H9 (cell line): ENCODE measurements at regions not wholly inside any gene's neighbourhood (a gene's known extent, or its start where the extent isn't known, plus 50 kb on each side); places are given as distances from the start of the nearest gene placed in this dataset.

Experiments
- DNase-seq: peaks from one replicate; pipeline ENCODE4 v3.0.0-alpha.2; 2017
- H2AFZ ChIP-seq: one replicate; pipeline ENCODE4 v1.6.1; 2013; ENCODE audit warnings: mild to moderate bottlenecking, low read length, control low read depth, moderate library complexity
- H2AK5ac ChIP-seq: 2 replicates; pipeline ENCODE4 v1.6.1; 2013; ENCODE audit warnings: low read length, control low read depth, mixed read lengths; ENCODE audit not compliant: insufficient read length
- H2BK120ac ChIP-seq: one replicate; pipeline ENCODE4 v1.6.1; 2013; ENCODE audit warnings: low read depth, mild to moderate bottlenecking, low read length, control low read depth, inconsistent platforms; ENCODE audit not compliant: poor library complexity, severe bottlenecking
- H2BK12ac ChIP-seq: 2 replicates; pipeline ENCODE4 v1.6.1; 2013; ENCODE audit warnings: low read length, control low read depth, mixed read lengths, low read depth; ENCODE audit not compliant: insufficient read length
- H2BK15ac ChIP-seq: 2 replicates; pipeline ENCODE4 v1.6.1; 2013; ENCODE audit warnings: low read depth, low read length, control low read depth
- H2BK20ac ChIP-seq: one replicate; pipeline ENCODE4 v1.6.1; 2013; ENCODE audit warnings: low read depth, mild to moderate bottlenecking, low read length, control low read depth, inconsistent platforms; ENCODE audit not compliant: poor library complexity, severe bottlenecking
- H2BK5ac ChIP-seq: 2 replicates; pipeline ENCODE4 v1.6.1; 2013; ENCODE audit warnings: low read length, control low read depth, mixed read lengths; ENCODE audit not compliant: insufficient read length
- H3K14ac ChIP-seq: 2 replicates; pipeline ENCODE4 v1.6.1; 2013; ENCODE audit warnings: low read length, control low read depth; ENCODE audit not compliant: insufficient read depth
- H3K18ac ChIP-seq: 2 replicates; pipeline ENCODE4 v1.6.1; 2013; ENCODE audit warnings: low read depth, mild to moderate bottlenecking, mixed read lengths, low read length, control low read depth; ENCODE audit not compliant: insufficient read length
- H3K23ac ChIP-seq: 2 replicates; pipeline ENCODE4 v1.6.1; 2013; ENCODE audit warnings: low read length, control low read depth, mixed read lengths, low read depth; ENCODE audit not compliant: insufficient read length
- H3K23me2 ChIP-seq: 2 replicates; pipeline ENCODE4 v1.6.1; 2013; ENCODE audit warnings: low read depth, mild to moderate bottlenecking, mixed read lengths, low read length, control low read depth; ENCODE audit not compliant: insufficient read length, poor library complexity, severe bottlenecking
- H3K27ac ChIP-seq: 2 replicates; pipeline ENCODE4 v1.5.1; 2013; ENCODE audit warnings: low read length, control low read depth, mixed read lengths, low read depth; ENCODE audit not compliant: insufficient read length
- H3K27me3 ChIP-seq: 2 replicates; pipeline ENCODE4 v1.6.1; 2013; ENCODE audit warnings: low read length, control low read depth, inconsistent platforms; ENCODE audit not compliant: insufficient read depth
- H3K4ac ChIP-seq: 2 replicates; pipeline ENCODE4 v1.6.1; 2013; ENCODE audit warnings: low read depth, mild to moderate bottlenecking, control low read depth, inconsistent platforms, low read length, moderate library complexity
- H3K4me1 ChIP-seq: 2 replicates; pipeline ENCODE4 v1.6.1; 2013; ENCODE audit warnings: low read length, control low read depth, inconsistent platforms; ENCODE audit not compliant: insufficient read depth
- H3K4me2 ChIP-seq: 2 replicates; pipeline ENCODE4 v1.6.1; 2013; ENCODE audit warnings: low read length, control low read depth, mixed read lengths; ENCODE audit not compliant: insufficient read length, insufficient read depth
- H3K56ac ChIP-seq: 2 replicates; pipeline ENCODE4 v1.6.1; 2013; ENCODE audit warnings: low read depth, mild to moderate bottlenecking, mixed read lengths, low read length, control low read depth; ENCODE audit not compliant: insufficient read length
- H3K79me1 ChIP-seq: 2 replicates; pipeline ENCODE4 v1.6.1; 2013; ENCODE audit warnings: low read depth, mild to moderate bottlenecking, moderate library complexity, low read length, control low read depth, inconsistent platforms; ENCODE audit not compliant: insufficient read depth, poor library complexity, severe bottlenecking
- H3K79me2 ChIP-seq: 2 replicates; pipeline ENCODE4 v1.6.1; 2013; ENCODE audit warnings: low read length, control low read depth, inconsistent platforms; ENCODE audit not compliant: insufficient read depth
- H3K9ac ChIP-seq: 2 replicates; pipeline ENCODE4 v1.6.1; 2013; ENCODE audit warnings: low read length, control low read depth, mixed read lengths; ENCODE audit not compliant: insufficient read length; ENCODE audit errors: extremely low read depth
- H3K9me3 ChIP-seq: one replicate; pipeline ENCODE4 v1.6.1; 2013; ENCODE audit warnings: low read depth, low read length, inconsistent platforms; ENCODE audit not compliant: control insufficient read depth
- H3T11ph ChIP-seq: one replicate; pipeline ENCODE4 v1.6.1; 2013; ENCODE audit warnings: mild to moderate bottlenecking, low read length, control low read depth, inconsistent platforms
- H4K20me1 ChIP-seq: one replicate; pipeline ENCODE4 v1.6.1; 2013; ENCODE audit not compliant: control insufficient read depth, insufficient read length, insufficient read depth
- H4K5ac ChIP-seq: 2 replicates; pipeline ENCODE4 v1.6.1; 2013; ENCODE audit warnings: low read depth, mild to moderate bottlenecking, mixed read lengths, low read length, control low read depth; ENCODE audit not compliant: insufficient read length
- H4K8ac ChIP-seq: replicated peaks from 2 replicates; pipeline ENCODE4 v1.6.1; 2013; ENCODE audit warnings: low read length, control low read depth, mixed read lengths, low read depth; ENCODE audit not compliant: insufficient read length
- H4K91ac ChIP-seq: 2 replicates; pipeline ENCODE4 v1.6.1; 2013; ENCODE audit warnings: low read depth, mild to moderate bottlenecking, moderate library complexity, mixed read lengths, low read length, control low read depth; ENCODE audit not compliant: insufficient read length
- H3K27ac Mint-ChIP-seq, 3 experiments: 2 replicates in 2 of 3; 3 replicates in 1 of 3; pipeline ENCODE4 v1.8.0; 2020 to 2021; ENCODE audit warnings: mixed read lengths in 3 of 3, mild to moderate bottlenecking in 1 of 3, moderate library complexity in 1 of 3
- H3K27me3 Mint-ChIP-seq: 2 replicates; pipeline ENCODE4 v1.8.0; 2021; ENCODE audit warnings: low read depth, mild to moderate bottlenecking, moderate library complexity, mixed read lengths
- H3K36me3 Mint-ChIP-seq, 3 experiments: 2 replicates in 2 of 3; 3 replicates in 1 of 3; pipeline ENCODE4 v1.8.0; 2020 to 2021; ENCODE audit warnings: low read depth in 3 of 3, mixed read lengths in 3 of 3; ENCODE audit not compliant: insufficient read depth in 1 of 3
- H3K4me1 Mint-ChIP-seq, 2 experiments: 2 replicates each; pipeline ENCODE4 v1.8.0; 2020; ENCODE audit warnings: mixed read lengths in 2 of 2
- H3K4me3 Mint-ChIP-seq, 2 experiments: 2 replicates in 1 of 2; 3 replicates in 1 of 2; pipeline ENCODE4 v1.8.0; 2020 to 2021; ENCODE audit warnings: mild to moderate bottlenecking in 2 of 2, mixed read lengths in 2 of 2, moderate library complexity in 1 of 2
- H3K9me3 Mint-ChIP-seq, 2 experiments: 2 replicates in 1 of 2; 3 replicates in 1 of 2; pipeline ENCODE4 v1.8.0; 2020; ENCODE audit warnings: mild to moderate bottlenecking in 2 of 2, mixed read lengths in 2 of 2, moderate library complexity in 1 of 2
- CTCF ChIP-seq: fragments of 200-600 bp; sonication (generic); conservative IDR thresholded peaks from 3 replicates; pipeline ENCODE4 v1.8.0; 2021; ENCODE audit warnings: antibody characterized with exemption, mild to moderate bottlenecking
- WGBS: extraction: QIAGEN DNeasy Blood & Tissue Kit; methylation state at CpG from one replicate; pipeline ENCODE4 v1.1.7; 2013; ENCODE audit warnings: missing lambda C conversion rate, low lambda C conversion rate, mixed read lengths; ENCODE audit not compliant: insufficient read length; ENCODE audit errors: extremely low coverage; 5-methylcytosine and 5-hydroxymethylcytosine counted together

GRCh38 chrX:140916872-140917271 lies 85.5 kb upstream of the SPANXB1 start:
- H3K79me1 ChIP-seq, result no peaks in the 10 kb centered on the region
- H3K18ac ChIP-seq, result no peak overlapping the region
- no peaks in the 10 kb centered on the region for H3K79me2 ChIP-seq
- no peaks in the 10 kb centered on the region for H3K23me2 ChIP-seq
- no peak for DNase-seq
- no peaks in the 10 kb centered on the region for H4K20me1 ChIP-seq
- no peak overlapping the region for H3K27ac ChIP-seq
- Mint-ChIP-seq H3K36me3 (peaks cover 0 to 6% (median 0%) of the 10 kb centered on the region in 3 experiments; a peak in 3 of 7 replicates), H3K27ac (no peak overlapping the region), H3K9me3 (peaks cover 59 to 67% of the 10 kb centered on the region in 2 experiments), H3K27me3 (no peaks in the 10 kb centered on the region; the same call in 1 of the 2 replicates), H3K4me3 (no peak overlapping the region), H3K4me1 (peaks cover 4 to 5% of the 10 kb centered on the region in 2 experiments; a peak in 1 of 4 replicates)
- no peak overlapping the region for H4K5ac ChIP-seq
- H2BK20ac ChIP-seq, result no peak overlapping the region
- no peak overlapping the region for H2AK5ac ChIP-seq
- no peak overlapping the region for H2BK15ac ChIP-seq
- H3K4me2 ChIP-seq, result no peak overlapping the region
- no peak overlapping the region for H2BK5ac ChIP-seq
- H4K91ac ChIP-seq, result no peak overlapping the region
- no peaks in the 10 kb centered on the region for H3K4me1 ChIP-seq
- H2BK120ac ChIP-seq, result no peak overlapping the region
- H3T11ph ChIP-seq, result no peak overlapping the region
- no peak overlapping the region for H4K8ac ChIP-seq
- H3K27me3 ChIP-seq, result no peaks in the 10 kb centered on the region; the same call in 1 of the 2 replicates
- H3K56ac ChIP-seq, result no peak overlapping the region
- no peak overlapping the region for H2AFZ ChIP-seq
- H3K14ac ChIP-seq, result no peak overlapping the region
- WGBS, result no CpG with 5 or more reads among the region's 1 CpG
- TF ChIP-seq CTCF, result no peak
- no peak overlapping the region for H3K9ac ChIP-seq
- no peak overlapping the region for H3K4ac ChIP-seq
- H3K23ac ChIP-seq, result no peak overlapping the region
- H3K9me3 ChIP-seq, result no peaks in the 10 kb centered on the region
- no peak overlapping the region for H2BK12ac ChIP-seq
